ENCODE measurements at regions not wholly inside any gene's neighbourhood (a gene's known extent, or its start where the extent isn't known, plus 50 kb on each side); places are given as distances from the start of the nearest gene placed in this dataset.

DNA sequence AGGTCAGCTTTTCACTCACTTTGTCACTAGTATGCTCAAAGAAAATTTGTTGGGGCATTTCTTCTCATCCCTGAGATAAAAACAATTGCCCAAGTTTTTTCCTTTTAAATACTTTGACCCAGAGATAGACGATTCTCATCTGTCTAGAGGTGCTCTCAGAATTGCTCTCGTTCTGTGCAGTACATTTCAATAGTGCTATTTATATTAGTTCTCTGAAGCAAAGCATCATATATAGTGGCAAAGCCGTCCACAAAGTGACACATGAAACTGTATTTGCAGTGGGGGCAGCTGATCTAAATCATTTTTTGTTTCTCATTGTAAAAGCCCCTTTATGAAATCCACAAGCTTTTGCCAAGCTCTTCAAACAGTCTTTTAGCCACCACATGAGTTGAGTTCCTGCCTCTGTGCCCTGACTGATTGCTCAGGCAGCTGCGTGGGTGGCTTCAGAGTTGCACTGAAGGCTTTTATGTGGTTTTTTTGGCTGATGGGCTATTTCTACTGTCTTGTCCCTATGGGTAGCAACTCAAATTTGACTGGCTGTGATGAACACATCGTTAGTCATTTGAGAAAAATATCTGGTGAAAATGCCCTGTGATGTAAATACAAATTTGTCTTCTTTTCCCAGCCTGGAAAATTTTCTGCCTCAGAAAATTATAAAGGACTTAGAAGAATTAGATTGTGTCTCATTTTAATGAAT, 119.1 kb upstream of the OTUD4 start:
- no peak for DNase-seq (ENCODE audit: low read depth in 4 of 4, low spot score in 2 of 4)

DNA sequence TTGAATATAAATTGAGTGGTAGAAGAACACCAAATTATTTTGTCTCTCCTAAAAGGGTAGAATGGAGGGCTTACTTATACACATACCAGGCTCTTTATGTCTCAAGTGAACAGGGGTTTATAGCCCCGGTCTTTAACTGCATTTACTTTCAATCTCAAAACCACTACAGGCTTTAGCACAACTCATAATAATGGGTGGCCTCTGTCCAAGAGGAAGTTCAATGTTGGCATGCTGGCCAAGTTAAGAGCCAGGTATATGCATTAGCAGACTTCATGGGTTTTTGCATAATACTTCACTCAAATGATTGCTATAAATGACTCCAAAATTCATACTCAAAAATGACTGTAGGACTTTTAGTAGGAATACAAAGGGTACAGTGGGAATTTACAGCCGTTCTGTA, 118.5 kb upstream of the OTUD4 start:
- DNase-seq (ENCODE audit: low read depth in 4 of 4, low spot score in 2 of 4): no peak

DNA sequence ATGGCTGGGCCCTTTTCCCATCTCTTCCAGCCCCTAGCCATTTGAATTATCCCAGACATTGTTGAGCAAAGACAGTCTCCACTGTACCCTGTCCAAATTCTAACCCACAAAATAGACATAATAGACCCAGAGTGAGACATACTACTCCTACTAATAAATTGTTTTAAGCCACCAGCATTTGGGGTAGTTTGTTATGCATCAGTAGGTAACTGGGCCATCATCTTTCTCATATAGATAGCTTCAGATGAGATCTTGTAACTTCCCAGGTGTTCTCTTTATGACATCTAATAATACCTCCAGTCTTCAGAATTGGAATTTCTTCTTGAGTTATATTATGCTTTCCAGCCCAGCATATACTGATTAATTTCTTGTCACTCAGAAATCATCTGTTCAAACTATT, 117.2 kb upstream of the OTUD4 start:
- DNase-seq (ENCODE audit: low read depth in 4 of 4, low spot score in 2 of 4): no peak

DNA sequence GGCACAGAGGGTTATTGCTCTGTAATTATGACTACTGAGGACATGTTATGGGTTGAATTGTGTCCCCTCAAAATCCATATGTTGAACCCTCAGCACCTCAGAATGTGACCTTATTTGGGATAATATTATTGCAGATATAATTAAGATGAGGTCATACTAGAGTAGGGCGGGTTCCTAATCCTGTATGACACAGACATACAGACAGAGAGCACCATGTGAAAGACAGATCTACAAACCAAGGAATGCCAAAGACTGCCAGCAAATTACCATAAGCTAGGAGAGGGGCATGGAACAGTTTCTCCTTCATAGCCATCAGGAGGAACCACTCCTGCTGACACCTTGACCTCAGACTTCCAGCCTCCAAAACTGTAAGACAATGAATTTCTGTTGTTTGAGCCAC, 115.2 kb upstream of the OTUD4 start:
- DNase-seq (ENCODE audit: low read depth in 4 of 4, low spot score in 2 of 4): no peak

DNA sequence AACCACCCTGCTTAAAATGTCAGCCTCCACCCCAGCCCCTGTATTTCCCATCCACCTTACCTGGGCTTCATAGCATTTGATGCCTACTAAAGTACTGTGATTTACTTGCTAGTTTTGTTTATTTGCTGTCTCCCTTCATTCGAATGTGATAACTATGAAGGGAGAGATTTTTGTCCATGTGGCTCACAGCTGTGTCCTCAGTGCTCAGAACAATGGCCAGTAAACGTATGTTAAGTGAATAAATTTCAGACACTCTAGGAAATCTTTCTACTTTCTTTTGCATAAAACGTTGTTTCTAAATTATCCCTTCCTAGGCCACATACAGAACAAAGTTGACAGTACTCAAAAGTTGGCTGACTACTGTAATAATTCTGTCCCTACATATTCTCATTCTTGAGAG, 114.7 kb upstream of the OTUD4 start:
- DNase-seq (ENCODE audit: low read depth in 4 of 4, low spot score in 2 of 4): no peak

DNA sequence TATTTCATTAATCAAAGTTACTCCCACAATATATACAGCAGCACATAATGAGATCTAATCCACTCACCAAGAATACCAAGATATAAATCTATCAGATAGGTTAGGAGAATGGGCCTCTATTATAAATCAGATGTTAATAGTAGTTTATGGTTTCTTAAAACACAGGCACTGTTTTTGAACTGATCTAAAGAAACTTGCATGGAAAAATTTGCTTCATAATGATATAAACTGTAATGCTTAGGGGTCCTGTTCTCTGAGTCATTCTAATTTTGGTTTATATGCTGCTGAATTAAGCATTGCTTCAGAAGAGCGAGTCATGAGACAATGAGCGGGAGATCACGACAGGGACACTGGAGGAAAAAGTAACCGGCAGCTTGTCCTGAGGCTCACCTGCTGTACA, 113.3 kb upstream of the OTUD4 start:
- no peak for DNase-seq (ENCODE audit: low read depth in 4 of 4, low spot score in 2 of 4)

DNA sequence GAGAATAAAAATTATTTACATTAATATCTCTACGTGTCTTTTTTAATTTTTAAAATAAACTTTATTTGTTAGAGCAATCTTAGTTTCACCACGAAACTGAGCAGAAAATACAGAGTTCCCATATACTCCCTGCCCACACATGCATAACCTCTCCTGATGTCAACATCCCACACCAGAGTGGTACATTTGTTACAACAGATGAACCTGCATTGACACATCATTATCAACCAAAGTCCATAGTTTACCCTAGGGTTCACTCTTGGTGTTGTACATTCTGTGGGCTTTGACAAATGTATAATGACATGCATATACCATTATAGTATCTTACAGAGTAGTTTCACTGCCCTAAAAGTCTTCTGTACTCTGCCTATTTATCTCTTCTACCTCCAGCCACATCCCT, 110.6 kb upstream of the OTUD4 start:
- DNase-seq (ENCODE audit: low read depth in 4 of 4, low spot score in 2 of 4): no peak

DNA sequence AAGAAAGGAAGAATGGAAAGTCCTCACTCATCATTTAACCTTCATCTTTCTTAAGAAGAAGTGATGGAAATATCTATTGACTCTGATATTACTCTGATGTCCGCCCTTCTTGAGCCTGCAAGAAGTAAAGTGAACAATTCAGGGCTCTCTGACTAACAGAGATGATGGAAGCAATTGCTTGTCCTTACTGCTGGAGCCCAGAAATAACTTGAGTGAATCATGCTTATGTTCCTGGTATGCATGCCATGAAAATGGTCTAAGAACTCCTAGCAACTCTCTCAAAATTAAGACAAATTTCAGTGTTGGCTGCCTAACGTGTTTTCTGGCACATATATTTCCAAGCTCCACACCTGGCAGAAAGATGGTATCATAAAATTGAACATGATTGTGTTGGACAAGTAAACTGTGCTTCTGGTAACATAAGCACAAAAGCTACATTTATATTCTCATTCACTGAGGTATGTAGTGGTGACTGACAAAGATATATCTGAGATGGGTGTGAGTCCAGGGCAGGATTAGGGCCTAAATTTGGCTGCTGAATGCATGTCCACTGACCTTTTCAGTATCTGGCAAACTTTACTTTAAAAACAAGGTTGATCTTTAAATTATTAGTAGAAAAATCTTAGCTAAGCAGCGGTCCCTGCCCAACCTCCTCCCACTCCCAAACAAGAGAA, 109.2 kb upstream of the OTUD4 start:
- DNase-seq (ENCODE audit: low read depth in 4 of 4, low spot score in 2 of 4): no peak

DNA sequence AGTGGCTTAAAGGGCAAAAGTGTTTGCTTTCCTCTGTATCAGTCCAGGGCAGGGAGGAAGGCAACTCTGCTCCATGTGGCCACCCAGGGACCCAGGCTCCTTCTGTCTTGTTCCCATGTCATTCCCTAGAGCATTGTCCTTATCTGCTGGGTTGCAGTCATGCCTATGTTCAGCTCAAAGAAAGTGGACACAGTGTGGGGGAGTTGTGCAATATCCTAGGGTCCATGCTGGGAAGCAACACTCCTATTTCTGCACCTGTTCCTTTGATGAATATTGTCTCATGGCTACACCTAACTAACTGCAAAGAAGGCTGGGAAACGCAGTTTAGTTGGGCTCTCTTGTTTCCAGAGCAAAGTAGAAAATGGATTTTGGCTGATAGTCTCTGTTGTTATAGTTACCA, 107.0 kb upstream of the OTUD4 start:
- no peak for DNase-seq (ENCODE audit: low read depth in 4 of 4, low spot score in 2 of 4)

DNA sequence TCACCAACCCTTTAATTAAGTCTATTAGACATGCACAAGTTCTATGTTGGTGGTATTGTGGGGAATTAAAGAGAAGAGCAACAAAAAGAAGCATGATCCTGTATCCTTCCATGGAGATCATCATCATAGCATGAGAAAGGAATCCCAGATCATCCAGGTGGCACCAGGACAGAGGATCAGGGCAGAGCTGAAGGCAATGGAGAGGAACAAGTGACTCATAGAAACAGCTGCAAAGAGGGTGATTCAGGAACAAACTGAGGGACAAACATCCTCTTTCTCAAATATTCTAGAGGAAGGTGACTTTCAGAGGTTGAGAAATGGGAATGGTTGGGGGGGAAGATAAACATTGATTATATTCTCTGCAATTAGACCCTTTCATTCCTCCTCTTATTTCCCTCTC, 105.5 kb upstream of the OTUD4 start:
- no peak for DNase-seq (ENCODE audit: low read depth in 4 of 4, low spot score in 2 of 4)

DNA sequence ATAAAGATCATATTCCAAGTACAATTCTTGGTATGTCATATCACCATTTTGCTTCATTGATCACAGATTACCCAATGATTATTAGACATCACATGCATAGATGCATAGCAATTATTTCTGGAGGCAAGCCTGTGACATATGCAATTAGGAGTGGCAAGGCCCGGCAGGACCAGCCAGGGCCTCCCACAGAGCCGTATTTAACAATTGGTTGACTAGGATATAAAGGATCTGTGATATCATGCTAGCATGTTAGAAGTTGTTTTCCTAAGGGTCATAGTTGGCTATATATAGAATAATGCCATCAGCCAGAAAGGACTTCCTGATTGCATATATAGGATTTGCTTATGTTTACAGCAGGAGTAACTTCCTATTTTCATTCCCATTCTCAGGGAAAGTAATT, 103.5 kb upstream of the OTUD4 start:
- DNase-seq (ENCODE audit: low read depth in 4 of 4, low spot score in 2 of 4): no peak

DNA sequence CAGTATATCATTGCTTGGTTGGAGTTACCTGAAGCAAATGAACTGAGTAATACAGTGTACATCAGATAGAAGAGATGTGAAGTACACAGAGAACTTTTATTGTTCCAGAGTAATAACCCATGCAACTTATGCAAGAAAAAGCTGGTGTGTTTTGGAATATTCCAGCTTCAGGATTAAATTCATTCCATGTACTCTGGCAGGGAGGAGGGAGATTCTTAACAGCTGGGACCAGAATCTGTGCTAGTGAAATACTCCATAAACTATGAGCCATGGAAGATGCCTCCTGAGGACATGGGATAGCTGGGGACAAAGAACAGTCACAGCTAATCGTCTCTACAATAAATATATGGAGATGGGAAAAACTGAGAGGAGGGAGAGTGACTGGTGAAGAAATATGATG, 101.6 kb upstream of the OTUD4 start:
- DNase-seq (ENCODE audit: low read depth in 4 of 4, low spot score in 2 of 4): no peak

DNA sequence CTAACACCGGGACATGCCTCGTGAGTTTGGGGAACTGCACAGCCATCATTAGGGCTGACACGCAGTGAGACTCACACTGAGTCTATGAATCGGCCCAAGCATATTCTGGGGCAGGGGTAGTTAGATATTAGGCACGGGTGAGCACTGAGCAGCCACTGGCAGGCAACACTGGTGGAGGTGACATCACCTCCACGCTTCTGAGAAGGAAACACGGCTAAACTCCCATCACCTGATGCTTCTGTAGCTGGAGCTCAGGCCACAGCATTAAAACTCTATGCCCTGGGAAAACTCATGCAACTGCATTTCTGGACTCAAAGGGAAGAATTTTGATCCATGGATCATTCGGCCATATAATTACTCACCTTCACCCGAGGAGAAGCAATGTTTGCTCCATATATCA, 100.8 kb upstream of the OTUD4 start:
- DNase-seq (ENCODE audit: low read depth in 4 of 4, low spot score in 2 of 4): no peak

DNA sequence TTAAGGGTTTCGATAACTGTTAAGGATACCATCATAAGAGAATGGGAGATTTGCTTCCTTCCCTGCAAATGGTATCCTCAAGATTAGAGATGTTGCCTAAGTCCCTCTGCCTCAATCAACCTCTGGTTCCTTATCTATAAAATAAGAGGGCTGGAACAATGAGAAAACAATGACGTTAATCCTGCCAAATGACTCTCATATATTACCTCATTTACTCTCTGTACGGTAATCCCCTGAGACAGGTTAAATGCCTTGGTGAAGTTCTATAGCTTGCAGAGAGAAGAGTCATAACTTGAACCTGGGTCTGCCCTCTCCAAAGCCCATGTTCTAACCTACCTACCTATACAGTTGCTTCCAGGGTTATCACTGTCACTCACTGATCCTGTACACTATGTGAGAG, 100.2 kb upstream of the OTUD4 start:
- DNase-seq (ENCODE audit: low read depth in 4 of 4, low spot score in 2 of 4): no peak

DNA sequence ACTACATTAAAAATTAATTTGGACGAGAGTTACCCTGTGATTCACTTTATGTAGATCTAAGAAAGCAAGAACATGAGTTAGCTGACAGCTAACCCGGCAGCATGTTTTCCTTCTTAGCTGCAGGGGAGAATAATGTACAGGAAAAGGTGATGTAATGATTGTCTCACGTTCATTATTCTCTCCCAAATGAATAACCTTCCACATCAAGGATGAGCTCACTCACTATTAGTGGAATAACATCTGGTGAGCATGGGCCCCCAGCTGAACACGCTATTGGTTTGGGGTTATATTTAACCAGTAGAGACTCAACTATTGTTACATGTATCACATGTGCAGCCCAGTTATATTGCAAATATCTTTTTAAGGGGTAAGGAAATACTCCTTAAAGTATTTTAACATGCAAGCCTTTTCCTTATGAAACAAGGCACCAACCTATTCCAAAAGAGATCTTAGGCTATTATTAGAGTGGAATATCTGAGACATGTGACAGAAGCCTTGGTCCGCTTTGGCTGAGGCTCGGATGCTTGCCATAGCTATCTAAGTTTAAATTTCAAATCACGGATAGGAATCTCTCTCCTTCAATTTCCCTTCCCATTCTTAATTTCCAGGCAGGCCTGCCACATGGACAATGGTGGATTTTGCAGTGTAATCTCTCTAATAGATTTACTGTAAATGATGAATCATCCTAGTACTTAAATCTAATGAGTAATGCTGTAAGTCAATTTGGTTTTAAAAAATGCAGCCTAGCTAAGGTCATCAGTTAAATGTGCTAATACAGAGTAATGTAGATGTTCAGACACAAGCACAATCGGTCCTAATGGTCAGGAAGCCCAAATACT, 99.0 kb upstream of the OTUD4 start:
- no peak for DNase-seq (ENCODE audit: low read depth in 4 of 4, low spot score in 2 of 4)

DNA sequence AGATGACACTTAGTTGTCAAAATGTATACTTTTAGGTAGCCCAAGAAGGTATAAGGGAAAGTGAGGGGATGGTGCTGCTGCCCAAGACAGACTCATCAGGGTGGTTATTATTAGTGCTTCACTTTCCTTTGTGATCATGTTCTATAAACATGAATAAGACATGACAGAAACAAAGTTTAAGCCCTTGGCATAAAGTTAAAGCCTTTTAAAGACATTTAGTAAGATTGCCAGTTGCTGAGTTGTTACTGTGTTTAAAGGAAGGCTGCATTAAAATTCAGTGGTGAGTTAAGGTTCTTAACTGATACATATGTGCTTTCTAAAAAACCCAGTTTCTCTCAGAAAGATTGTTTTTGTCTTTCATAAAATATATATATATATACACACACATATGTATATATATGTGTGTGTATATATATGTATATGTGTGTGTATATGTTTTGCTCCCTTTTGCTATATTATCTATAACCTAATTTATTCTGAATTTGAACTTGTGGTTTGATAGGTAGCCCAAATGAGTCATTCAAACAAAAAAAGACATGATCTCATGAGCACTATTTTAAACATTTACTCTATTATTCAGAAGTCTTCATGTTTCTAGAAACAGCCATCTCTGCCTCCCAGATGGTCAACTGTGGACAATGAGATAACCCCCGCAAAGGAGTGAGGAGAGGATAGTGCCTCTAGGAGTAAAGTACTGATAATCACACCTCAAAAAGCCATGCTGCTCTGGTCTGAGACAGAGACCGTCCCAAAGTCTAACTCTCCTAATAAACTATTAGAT, 98.1 kb upstream of the OTUD4 start:
- no peak for DNase-seq (ENCODE audit: low read depth in 4 of 4, low spot score in 2 of 4)

DNA sequence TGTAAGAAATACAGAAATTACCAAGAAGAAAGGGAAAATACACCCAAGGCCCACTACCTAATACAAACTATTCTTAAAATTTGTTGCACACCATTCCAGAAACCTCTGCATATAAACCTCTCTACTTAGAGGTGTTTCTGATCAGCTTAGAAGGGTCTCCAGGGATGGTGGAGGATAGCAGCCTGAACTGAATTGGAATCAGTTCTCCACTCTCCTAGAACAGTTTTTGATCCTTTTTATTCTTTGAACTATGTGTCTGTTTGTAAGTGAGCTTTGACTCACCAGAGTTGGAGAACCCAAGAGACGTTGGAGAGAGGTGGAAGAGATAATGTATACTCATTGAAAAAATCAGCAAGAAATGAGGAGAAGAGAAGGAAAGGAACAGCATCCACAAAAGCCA, 96.6 kb upstream of the OTUD4 start:
- DNase-seq (ENCODE audit: low read depth in 4 of 4, low spot score in 2 of 4): no peak

DNA sequence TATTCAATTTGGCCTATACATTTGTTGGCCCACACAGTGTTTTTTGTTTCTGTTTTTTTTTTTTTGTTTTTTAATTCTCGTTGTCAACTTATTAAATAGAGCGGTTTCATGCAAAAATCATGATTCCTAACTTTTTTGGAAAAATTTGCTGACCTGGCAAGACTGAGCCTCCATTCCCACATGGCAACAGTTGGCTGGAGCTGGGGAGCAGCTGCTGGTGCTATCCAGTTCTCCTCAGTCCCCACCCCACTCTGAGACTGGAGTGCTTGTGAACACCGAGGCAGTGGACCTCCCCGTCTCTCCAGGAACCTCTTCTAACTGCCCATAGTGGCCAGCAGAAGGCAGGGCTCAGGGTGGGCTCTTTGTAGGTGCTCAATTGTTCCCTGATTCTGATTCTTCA, 95.7 kb upstream of the OTUD4 start:
- DNase-seq (ENCODE audit: low read depth in 4 of 4, low spot score in 2 of 4): no peak

DNA sequence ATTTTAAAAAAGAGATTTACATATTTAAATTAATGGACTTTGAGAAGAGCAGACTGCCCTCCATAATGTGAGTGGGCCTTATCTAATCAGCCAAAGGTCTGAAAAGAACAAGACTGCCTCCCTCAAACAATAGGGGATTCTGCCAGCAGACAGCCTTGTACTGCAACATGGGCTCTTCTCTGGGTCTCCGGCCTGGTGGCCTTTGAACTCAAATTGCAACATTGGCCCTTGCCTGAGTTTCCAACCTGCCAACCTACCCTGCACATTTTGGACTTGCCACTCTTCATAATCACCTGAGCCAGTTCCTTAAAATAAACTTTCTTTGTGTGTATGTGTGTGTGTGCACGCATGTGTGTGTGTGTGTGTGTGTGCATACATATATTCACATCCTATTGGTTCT, 90.8 kb upstream of the OTUD4 start:
- no peak for DNase-seq (ENCODE audit: low read depth in 4 of 4, low spot score in 2 of 4)

DNA sequence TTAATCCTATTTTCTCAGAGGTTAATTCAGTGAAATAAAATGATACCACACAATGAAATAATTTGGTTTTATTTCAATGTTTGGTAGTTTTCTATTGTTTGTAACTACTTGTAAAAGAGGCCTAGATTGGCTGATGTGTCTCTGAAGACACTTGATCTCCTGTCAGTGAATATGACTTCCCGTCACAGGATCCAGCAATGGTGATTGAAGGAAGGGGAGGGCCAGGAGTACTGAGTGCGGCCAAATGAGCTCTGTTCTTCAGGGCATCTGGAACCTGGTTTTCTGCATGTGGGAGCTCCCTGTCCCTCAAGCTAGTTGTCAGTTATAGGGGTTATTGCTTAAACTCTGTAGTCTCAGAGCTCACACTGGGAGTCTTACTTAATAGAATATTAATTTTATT, 86.5 kb upstream of the OTUD4 start:
- no peak for DNase-seq (ENCODE audit: low read depth in 4 of 4, low spot score in 2 of 4)

DNA sequence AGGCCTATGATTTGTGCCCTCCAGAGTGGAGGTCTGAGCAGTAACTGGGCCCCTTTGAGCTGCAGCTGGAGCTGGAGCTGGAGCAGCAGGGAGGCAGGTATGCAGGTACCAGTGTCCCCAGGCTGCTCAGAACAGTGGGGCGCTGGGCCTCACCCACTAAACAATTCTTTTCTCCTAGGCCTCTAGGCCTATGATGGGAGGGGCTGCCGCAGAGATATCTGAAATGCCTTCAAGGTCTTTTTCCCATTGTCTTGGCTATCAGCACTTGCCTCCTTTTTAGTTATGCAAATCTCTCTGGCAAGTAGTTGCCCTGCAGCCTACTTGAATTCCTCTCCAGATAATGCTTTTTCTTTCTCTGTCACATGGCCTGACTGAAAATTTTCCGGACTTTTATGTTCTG, 79.7 kb upstream of the OTUD4 start:
- no peak for DNase-seq (ENCODE audit: low read depth in 4 of 4, low spot score in 2 of 4)

All from left renal cortex interstitium (tissue), 4 donors.